GM18867 (cell line): ENCODE measurements at regions not wholly inside any gene's neighbourhood (a gene's known extent, or its start where the extent isn't known, plus 50 kb on each side); places are given as distances from the start of the nearest gene placed in this dataset.
"Not testable (repeated sequence)": the region's sequence is repeated elsewhere in the genome, so short reads cannot be mapped to it uniquely, and the experiment has no call there.

Source experiments
- ATAC-seq: cut with Tn5 transposase; IDR thresholded peaks from one replicate; pipeline ENCODE4 v1.9.1; 2021; ENCODE audit warnings: mild to moderate bottlenecking, moderate library complexity; ENCODE audit not compliant: unreplicated experiment

GRCh38 chr2:120513776-120514357 lies 167.9 kb downstream of the INHBB start:
- no peak for ATAC-seq

- no peak for ATAC-seq
Observed at GRCh38 chr2:120514521-120514920, 168.6 kb downstream of the INHBB start.

GRCh38 chr2:120515066-120515758 lies 169.3 kb downstream of the INHBB start:
- not testable (repeated sequence) for ATAC-seq

- ATAC-seq, result no peak
Observed at GRCh38 chr2:120515759-120516678, 170.1 kb downstream of the INHBB start.

GRCh38 chr2:120516679-120517314 lies 170.9 kb downstream of the INHBB start:
- no peak for ATAC-seq

- no peak for ATAC-seq
Observed at GRCh38 chr2:120517751-120518469, 172.0 kb downstream of the INHBB start.

- no peak for ATAC-seq
Observed at GRCh38 chr2:120518819-120519218, 172.9 kb downstream of the INHBB start.

GRCh38 chr2:120519469-120519868 lies 173.5 kb downstream of the INHBB start:
- no peak for ATAC-seq

GRCh38 chr2:120520454-120520853 lies 174.5 kb downstream of the INHBB start:
- ATAC-seq, result no peak

GRCh38 chr2:120520929-120521912 lies 175.3 kb downstream of the INHBB start:
- ATAC-seq, result no peak

GRCh38 chr2:120522151-120522751 lies 176.3 kb downstream of the INHBB start:
- ATAC-seq, result no peak

GRCh38 chr2:120523766-120524165 lies 177.8 kb downstream of the INHBB start:
- ATAC-seq, result no peak

GRCh38 chr2:120524174-120524573 lies 178.2 kb downstream of the INHBB start:
- no peak for ATAC-seq

- no peak for ATAC-seq
Observed at GRCh38 chr2:120525056-120526046, 179.4 kb downstream of the INHBB start.

GRCh38 chr2:120526047-120526562 lies 180.2 kb downstream of the INHBB start:
- ATAC-seq, result no peak

GRCh38 chr2:120526997-120527945 lies 181.3 kb downstream of the INHBB start:
- ATAC-seq, result no peak
